K562 (cell line): ENCODE measurements at regions not wholly inside any gene's neighbourhood (a gene's known extent, or its start where the extent isn't known, plus 50 kb on each side); places are given as distances from the start of the nearest gene placed in this dataset.

Experiments used
- ATAC-seq: fragments of 200-7000 bp; cut with Tn5 transposase; 3 replicates; pipeline ENCODE4 v1.9.1; 2020; ENCODE audit warnings: moderate library complexity
- BruUV-seq: library from RNA; stranded (reverse); fragments of 400-500 nt; replicated peaks from 2 replicates; lab custom pipeline; 2021; lab: Mats Ljungman, UMichigan
- CTCF ChIA-PET: fragments of 300-600 bp; formaldehyde crosslinking; extraction: SDS; loops from one replicate; lab custom pipeline; 2021; ENCODE audit warnings: low intra/inter-chr PET ratio; lab: Yijun Ruan, JAX
- POLR2A ChIA-PET: fragments of 300-600, 350-650 bp; sonication (Branson Sonifier 250); formaldehyde crosslinking; extraction: SDS; loops from one replicate; lab custom pipeline; 2021; ENCODE audit warnings: antibody characterized with exemption, inconsistent platforms; lab: Yijun Ruan, JAX
- DNase-seq, 4 experiments: peaks; one replicate each; pipeline versions ENCODE4 v3.0.0 to v3.0.0-alpha.2; 2011 to 2018; ENCODE audit warnings: low spot score in 3 of 4, mixed read lengths in 3 of 4; ENCODE audit errors: extremely low read depth in 1 of 4
- FAIRE-seq: peaks from 2 replicates; lab custom pipeline; 2011; peaks lifted over from hg19 to GRCh38; lab: Jason Lieb, UNC
- H2AFZ ChIP-seq: 2 replicates; pipeline ENCODE4 v1.6.0; 2011; ENCODE audit warnings: low read depth, low read length, control low read depth, inconsistent platforms
- H3K27ac ChIP-seq: fragments of 200-600 bp; 3 replicates; pipeline ENCODE4 v1.8.0; 2011; ENCODE audit warnings: low read depth, mild to moderate bottlenecking, control low read depth, inconsistent platforms, low read length, moderate library complexity, mixed read lengths; ENCODE audit errors: extremely low read depth
- H3K27me3 ChIP-seq, 2 experiments: fragments of 300-600 bp in 1 of 2; 2 replicates in 1 of 2; 3 replicates in 1 of 2; pipeline versions ENCODE4 v1.6.0 to v1.8.0; 2011; ENCODE audit warnings: inconsistent platforms in 2 of 2, low read length in 2 of 2, mild to moderate bottlenecking in 1 of 2, mixed read lengths in 1 of 2, moderate library complexity in 1 of 2; ENCODE audit not compliant: control insufficient read depth in 2 of 2, insufficient read depth in 2 of 2
- H3K36me3 ChIP-seq: fragments of 300-600 bp; 3 replicates; pipeline ENCODE4 v1.8.0; 2011; ENCODE audit warnings: mild to moderate bottlenecking, low read length, inconsistent platforms; ENCODE audit not compliant: control insufficient read depth, insufficient read depth
- H3K4me1 ChIP-seq, 2 experiments: fragments of 200-600 bp in 1 of 2; replicated peaks in 1 of 2; 2 replicates in 1 of 2; 3 replicates in 1 of 2; pipeline versions ENCODE4 v1.5.1 to v1.8.0; 2011; ENCODE audit warnings: inconsistent platforms in 2 of 2, low read length in 2 of 2, mild to moderate bottlenecking in 1 of 2, mixed read lengths in 1 of 2, moderate library complexity in 1 of 2; ENCODE audit not compliant: control insufficient read depth in 2 of 2, insufficient read depth in 2 of 2
- H3K4me2 ChIP-seq: 2 replicates; pipeline ENCODE4 v1.6.1; 2011; ENCODE audit warnings: low read length, control low read depth, inconsistent platforms, mixed read lengths; ENCODE audit not compliant: insufficient read depth
- H3K4me3 ChIP-seq: fragments of 200-600 bp; sonication (generic), shearing (Covaris generic); 2 replicates; pipeline ENCODE4 v1.5.1; 2016; ENCODE audit warnings: control low read depth, inconsistent platforms
- H3K79me2 ChIP-seq: fragments of 200-600 bp; 3 replicates; pipeline ENCODE4 v1.8.0; 2011; ENCODE audit warnings: low read length, inconsistent platforms; ENCODE audit not compliant: control insufficient read depth, insufficient read depth
- H3K9ac ChIP-seq, 2 experiments: 2 replicates each; pipeline versions ENCODE4 v1.6.0 to v1.6.1; 2011; ENCODE audit warnings: low read depth in 2 of 2, low read length in 2 of 2, control low read depth in 1 of 2, inconsistent platforms in 1 of 2, mild to moderate bottlenecking in 1 of 2, mixed read lengths in 1 of 2; ENCODE audit not compliant: insufficient read depth in 1 of 2
- H3K9me1 ChIP-seq: one replicate; pipeline ENCODE4 v1.6.0; 2011; ENCODE audit warnings: inconsistent platforms, mild to moderate bottlenecking, low read length, moderate library complexity; ENCODE audit not compliant: control insufficient read depth, insufficient read depth
- H3K9me3 ChIP-seq: replicated peaks from 2 replicates; pipeline ENCODE4 v1.5.1; 2011; ENCODE audit warnings: low read depth, low read length, inconsistent platforms; ENCODE audit not compliant: control insufficient read depth, insufficient read depth
- H4K20me1 ChIP-seq: replicated peaks from 2 replicates; pipeline ENCODE4 v1.6.1; 2011; ENCODE audit warnings: low read length, inconsistent platforms, mixed read lengths; ENCODE audit not compliant: control insufficient read depth, insufficient read depth
- CBX1 ChIP-seq: sonication (generic); IDR thresholded peaks from 2 replicates; pipeline ENCODE4 v1.6.1; 2016; ENCODE audit warnings: antibody characterized with exemption, low read depth, mild to moderate bottlenecking
- CREB3 ChIP-seq: fragments of 450-650 bp; conservative IDR thresholded peaks from 2 replicates; pipeline ENCODE4 v1.6.1; 2016; ENCODE audit warnings: missing genetic modification characterization, low read depth, mild to moderate bottlenecking, missing compliant biosample characterization, moderate library complexity
- DIDO1 ChIP-seq: fragments of 450-650 bp; IDR thresholded peaks from 2 replicates; pipeline ENCODE4 v1.6.1; 2016; ENCODE audit warnings: low read depth, missing biosample characterization, missing genetic modification characterization
- E2F1 ChIP-seq: sonication (generic); formaldehyde crosslinking; IDR thresholded peaks from 2 replicates; pipeline ENCODE4 v1.8.1; 2023; ENCODE audit warnings: mild to moderate bottlenecking, missing genetic modification reagents, moderate library complexity
- EP400 ChIP-seq: fragments of 450-650 bp; IDR thresholded peaks from 2 replicates; pipeline ENCODE4 v1.6.1; 2017; ENCODE audit warnings: antibody characterized with exemption, mild to moderate bottlenecking, moderate library complexity
- FOXJ2 ChIP-seq: fragments of 200-800 bp; sonication (Bioruptor generic); IDR thresholded peaks from 2 replicates; pipeline ENCODE4 v1.6.1; 2016; ENCODE audit warnings: missing genetic modification characterization, missing compliant biosample characterization
- HDAC2 ChIP-seq: fragments of 450-650 bp; IDR thresholded peaks from 2 replicates; pipeline ENCODE4 v1.6.1; 2016; ENCODE audit warnings: mild to moderate bottlenecking
- HSF4 ChIP-seq: fragments of 250-450 bp; sonication (Bioruptor Pico); IDR thresholded peaks from 2 replicates; pipeline ENCODE4 v2.1.2; 2022; ENCODE audit warnings: mild to moderate bottlenecking, moderate library complexity, borderline replicate concordance
- KAT7 ChIP-seq: sonication (generic); formaldehyde crosslinking; IDR thresholded peaks from 2 replicates; pipeline ENCODE4 v1.8.0; 2022; ENCODE audit warnings: missing genetic modification reagents, mild to moderate bottlenecking, borderline replicate concordance
- MIER1 ChIP-seq: fragments of 450-650 bp; IDR thresholded peaks from 2 replicates; pipeline ENCODE4 v1.6.1; 2016; ENCODE audit warnings: antibody characterized with exemption, mild to moderate bottlenecking, low read depth
- SIX5 ChIP-seq, 2 experiments: IDR thresholded peaks; 2 replicates each; pipeline ENCODE4 v1.6.1; 2011; ENCODE audit warnings: low read length in 2 of 2, borderline replicate concordance in 1 of 2, low read depth in 1 of 2, mild to moderate bottlenecking in 1 of 2, moderate library complexity in 1 of 2; ENCODE audit not compliant: insufficient read depth in 1 of 2
- SP1 ChIP-seq: sonication (generic); formaldehyde crosslinking; IDR thresholded peaks from 2 replicates; pipeline ENCODE4 v1.8.1; 2022; ENCODE audit warnings: mild to moderate bottlenecking, missing genetic modification reagents
- SREBF1 ChIP-seq: fragments of 150-350 bp; IDR thresholded peaks from 2 replicates; pipeline ENCODE4 v1.6.1; 2014; ENCODE audit warnings: antibody characterized with exemption, low read depth, low read length, borderline replicate concordance
- SRSF3 ChIP-seq: fragments of 200-400 bp; formaldehyde crosslinking; IDR thresholded peaks from 2 replicates; pipeline ENCODE4 v1.6.1; 2016; ENCODE audit warnings: mild to moderate bottlenecking, low read length, moderate library complexity; ENCODE audit not compliant: insufficient read depth
- TCF15 ChIP-seq: fragments of 250-450 bp; sonication (Bioruptor Pico); IDR thresholded peaks from 2 replicates; pipeline ENCODE4 v1.8.0; 2022; ENCODE audit warnings: moderate library complexity, mild to moderate bottlenecking, inconsistent platforms
- THRAP3 ChIP-seq: fragments of 450-650 bp; IDR thresholded peaks from 2 replicates; pipeline ENCODE4 v1.6.1; 2016; ENCODE audit warnings: mild to moderate bottlenecking, inconsistent platforms, borderline replicate concordance
- ZFP1 ChIP-seq: fragments of 450-650 bp; formaldehyde crosslinking; IDR thresholded peaks from 2 replicates; pipeline ENCODE4 v1.4.0; 2020; ENCODE audit warnings: mild to moderate bottlenecking, mixed read lengths
- ZNF143 ChIP-seq: sonication (generic); formaldehyde crosslinking; IDR thresholded peaks from 2 replicates; pipeline ENCODE4 v1.9.0; 2022; ENCODE audit warnings: mild to moderate bottlenecking, missing genetic modification reagents
- WGBS: fragments of 100-300 bp; shearing (Covaris generic); methylation state at CpG from one replicate; pipeline ENCODE4 v1.1.6; 2016; ENCODE audit warnings: low coverage, mixed read lengths; ENCODE audit not compliant: insufficient coverage; ENCODE audit errors: missing lambda C conversion rate; 5-methylcytosine and 5-hydroxymethylcytosine counted together
- in situ Hi-C: fragments of 300-500 bp; cut with MboI; formaldehyde crosslinking; loops from 4 replicates; pipeline ENCODE4 v1.15.0; 2018; ENCODE audit warnings: inconsistent platforms, mixed read lengths
- intact Hi-C: fragments of 100-400 bp; cut with micrococcal nuclease; formaldehyde crosslinking; loops from 2 replicates; pipeline ENCODE4 v1.14.2; 2022

GRCh38 chr10:36211856-36212255 is 569.8 kb upstream of the FZD8 start (continued):
- TF ChIP-seq KAT7 (CRISPR knock-in tag) (no peak), FOXJ2 (tag) (no peak), CREB3 (tag) (no peak), SRSF3 (no peak), DIDO1 (no peak), TCF15 (CRISPR knock-in tag) (no peak)

- H3K27ac ChIP-seq, result no peak overlapping the region
- H3K9me3 ChIP-seq, result no peaks in the 10 kb centered on the region
- WGBS, result 0% methylated on average over 5 of the region's 5 CpGs
- no TSS peak for BruUV-seq
- no peak overlapping the region for H3K4me3 ChIP-seq
- no peak for ATAC-seq
- no peak overlapping the region for H3K9ac ChIP-seq
- in situ Hi-C loops, result no loop called here
- no peaks in the 10 kb centered on the region for H3K36me3 ChIP-seq
- no peak for DNase-seq
- H3K9me1 ChIP-seq, result no peaks in the 10 kb centered on the region
- no peaks in the 10 kb centered on the region for H3K79me2 ChIP-seq
- H3K27me3 ChIP-seq, result no peaks in the 10 kb centered on the region
- CTCF ChIA-PET, result no interaction called here
- H3K4me2 ChIP-seq, result no peak overlapping the region
- TF ChIP-seq EP400, result no peak
- no peak for TF ChIP-seq CBX1
- TF ChIP-seq SIX5 (IDR thresholded peaks at IDR 0.05; ENCODE audit: borderline replicate concordance in 1 of 2, insufficient read depth in 1 of 2, low read depth in 1 of 2, low read length in 2 of 2), result no peak
- no peak for TF ChIP-seq THRAP3
- no peak for TF ChIP-seq SP1 (CRISPR knock-in tag)
- no peak for TF ChIP-seq E2F1
- TF ChIP-seq ZNF143 (CRISPR knock-in tag), result no peak
- TF ChIP-seq ZFP1 (CRISPR knock-in tag), result no peak
- no peak for TF ChIP-seq HDAC2
- no peak for TF ChIP-seq SREBF1
- TF ChIP-seq MIER1, result no peak
- no peak for TF ChIP-seq HSF4
- no peaks in the 10 kb centered on the region for H4K20me1 ChIP-seq
- FAIRE-seq, result no peak
- H3K4me1 ChIP-seq, result no peaks in the 10 kb centered on the region
- no peak overlapping the region for H2AFZ ChIP-seq
- POLR2A ChIA-PET, result no interaction called here
- intact Hi-C loops, result no loop called here
Observed at GRCh38 chr10:36209480-36209879, 567.4 kb upstream of the FZD8 start.
